HG02610 (cell line): ENCODE measurements at regions not wholly inside any gene's neighbourhood (a gene's known extent, or its start where the extent isn't known, plus 50 kb on each side); places are given as distances from the start of the nearest gene placed in this dataset.

Experiments used
- ATAC-seq: cut with Tn5 transposase; IDR thresholded peaks from one replicate; pipeline ENCODE4 v1.9.1; 2021; ENCODE audit warnings: mild to moderate bottlenecking, moderate library complexity; ENCODE audit not compliant: unreplicated experiment

DNA sequence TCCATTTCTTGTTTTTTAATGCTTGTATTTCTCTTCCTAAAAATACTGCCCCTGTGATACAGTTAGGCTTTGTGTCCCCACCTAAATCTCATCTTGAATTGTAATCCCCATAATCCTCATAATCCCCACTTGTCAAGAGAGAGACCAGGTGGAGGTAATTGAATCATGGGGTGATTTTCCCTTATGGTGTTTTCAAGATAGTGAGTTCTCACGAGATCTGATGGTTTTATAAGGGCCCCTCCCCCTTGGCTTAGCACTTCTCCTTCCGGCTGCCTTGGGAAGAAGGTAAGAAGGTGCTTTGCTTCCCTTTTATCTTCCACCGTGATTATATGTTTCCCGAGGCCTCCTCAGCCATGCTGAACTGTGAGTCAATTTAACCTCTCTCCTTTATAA lies 227.4 kb downstream of the MAN2A1 start:
- ATAC-seq, result no peak

DNA sequence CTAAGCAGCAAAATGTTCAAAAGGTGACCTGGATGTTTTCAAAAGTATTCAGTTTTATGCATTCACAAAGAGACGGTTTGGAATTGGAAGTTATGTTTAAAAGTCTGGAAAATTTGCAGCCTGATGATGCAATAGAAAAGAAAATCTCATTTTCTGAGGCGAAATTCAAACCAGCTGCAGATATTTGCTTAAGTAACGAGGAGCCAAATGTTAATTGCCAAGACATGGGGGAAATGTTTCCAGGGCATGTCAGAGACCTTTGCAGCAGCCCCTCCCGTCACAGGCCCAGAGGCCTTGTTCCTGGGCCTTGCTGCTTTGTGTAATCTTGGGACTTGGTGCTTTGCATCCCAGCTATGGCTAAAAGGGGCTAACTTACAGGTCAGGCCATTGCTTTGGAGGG lies 228.2 kb downstream of the MAN2A1 start:
- ATAC-seq, result no peak

DNA sequence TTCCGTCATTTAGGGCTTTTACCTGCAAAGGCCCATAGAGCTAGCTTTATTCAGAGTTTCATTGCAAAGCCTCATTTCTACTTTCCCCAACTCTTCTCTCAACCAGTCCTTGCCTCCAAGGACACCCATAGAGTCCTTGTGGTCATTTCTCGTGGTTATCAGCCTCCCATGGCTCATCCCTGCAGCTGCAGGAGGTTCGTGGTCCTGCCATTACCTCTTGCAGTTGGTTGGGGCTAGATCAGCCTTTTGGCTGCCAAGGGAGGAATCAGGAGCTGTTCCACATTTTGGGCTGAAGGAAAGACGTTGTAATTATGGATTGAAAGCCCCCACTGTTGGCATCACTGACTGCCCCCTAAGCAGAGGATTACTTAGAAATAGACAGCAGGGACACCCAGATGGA lies 231.0 kb downstream of the MAN2A1 start:
- ATAC-seq, result no peak

DNA sequence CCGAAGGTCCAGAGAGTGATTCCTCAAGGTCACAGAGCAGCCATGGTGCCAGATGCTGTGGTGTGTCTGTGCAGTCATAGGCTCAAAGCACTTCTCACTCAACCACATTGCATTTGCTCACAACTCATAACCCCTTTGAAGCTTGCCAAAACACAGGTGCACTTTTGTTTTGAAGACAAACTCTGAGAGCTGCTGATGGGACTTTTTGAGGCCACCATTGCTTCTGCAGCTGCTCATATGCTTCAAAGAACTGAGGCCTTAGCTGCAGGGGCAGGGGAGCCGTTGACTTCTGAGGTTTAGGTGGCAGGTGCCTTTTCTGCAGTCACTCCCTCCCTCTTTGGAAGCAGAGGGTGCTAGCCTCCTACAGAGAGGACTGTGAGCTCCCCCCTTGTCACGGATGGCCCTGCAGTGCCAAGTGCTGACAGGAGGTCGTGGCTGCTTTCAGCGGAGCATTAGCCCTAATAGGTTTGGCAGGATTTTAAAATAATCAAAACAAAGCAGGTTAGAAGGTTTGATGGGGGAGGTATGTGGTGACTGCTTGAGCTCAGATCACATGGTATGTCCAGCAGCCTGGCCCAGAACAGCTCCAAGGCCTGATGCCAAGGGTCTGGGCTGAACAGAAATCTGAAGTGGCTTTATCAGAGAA lies 232.1 kb downstream of the MAN2A1 start:
- ATAC-seq, result peak; percentile 81

DNA sequence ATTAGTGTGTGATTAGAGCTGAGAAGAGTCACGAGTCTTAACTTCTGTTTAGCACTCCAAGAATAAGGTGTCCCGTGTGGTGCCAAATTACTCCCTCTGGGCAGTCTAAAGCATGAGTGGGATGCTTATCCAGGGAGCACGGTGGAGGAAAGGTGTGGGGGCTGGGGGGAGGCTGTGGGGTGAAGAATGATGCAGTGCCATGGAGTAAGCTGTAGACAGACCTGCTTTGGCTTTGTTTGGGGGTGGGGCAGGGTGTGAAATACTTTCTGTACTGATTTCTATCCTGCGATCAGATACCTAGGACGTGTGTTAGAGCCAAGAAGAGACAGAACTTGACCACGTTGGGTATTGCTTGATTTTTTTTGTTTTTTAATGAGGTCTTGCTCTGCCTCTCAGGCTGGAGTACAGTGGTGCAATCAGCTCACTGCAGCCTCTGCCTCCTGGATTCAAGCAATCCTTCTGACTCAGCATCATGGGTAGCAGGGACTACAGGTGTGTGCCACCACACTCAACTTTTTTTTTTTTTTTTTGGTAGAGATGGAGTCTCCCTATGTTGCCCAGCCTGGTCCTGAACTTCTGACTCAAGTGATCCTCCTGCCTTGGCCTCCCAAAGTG lies 232.8 kb downstream of the MAN2A1 start:
- ATAC-seq, result no peak

DNA sequence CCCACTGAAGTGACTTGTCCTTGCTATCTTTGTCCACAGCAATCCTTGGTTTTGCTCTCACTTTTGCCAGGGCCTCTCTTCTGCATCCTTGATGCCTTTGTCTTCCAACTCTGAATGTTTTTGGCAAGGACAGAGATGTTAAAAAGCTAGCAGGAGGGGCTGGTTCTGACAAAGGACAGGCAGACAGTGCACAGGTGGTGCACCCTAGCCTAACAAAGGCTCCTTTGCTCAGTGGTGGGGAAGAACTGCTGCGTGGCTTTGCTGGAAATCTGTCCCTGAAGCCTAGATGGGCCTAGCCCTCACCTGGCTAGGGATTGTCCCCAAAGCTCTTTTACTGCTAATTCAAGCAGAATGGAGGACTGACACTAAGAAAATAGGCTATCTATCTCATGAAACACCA lies 233.5 kb downstream of the MAN2A1 start:
- ATAC-seq, result no peak

DNA sequence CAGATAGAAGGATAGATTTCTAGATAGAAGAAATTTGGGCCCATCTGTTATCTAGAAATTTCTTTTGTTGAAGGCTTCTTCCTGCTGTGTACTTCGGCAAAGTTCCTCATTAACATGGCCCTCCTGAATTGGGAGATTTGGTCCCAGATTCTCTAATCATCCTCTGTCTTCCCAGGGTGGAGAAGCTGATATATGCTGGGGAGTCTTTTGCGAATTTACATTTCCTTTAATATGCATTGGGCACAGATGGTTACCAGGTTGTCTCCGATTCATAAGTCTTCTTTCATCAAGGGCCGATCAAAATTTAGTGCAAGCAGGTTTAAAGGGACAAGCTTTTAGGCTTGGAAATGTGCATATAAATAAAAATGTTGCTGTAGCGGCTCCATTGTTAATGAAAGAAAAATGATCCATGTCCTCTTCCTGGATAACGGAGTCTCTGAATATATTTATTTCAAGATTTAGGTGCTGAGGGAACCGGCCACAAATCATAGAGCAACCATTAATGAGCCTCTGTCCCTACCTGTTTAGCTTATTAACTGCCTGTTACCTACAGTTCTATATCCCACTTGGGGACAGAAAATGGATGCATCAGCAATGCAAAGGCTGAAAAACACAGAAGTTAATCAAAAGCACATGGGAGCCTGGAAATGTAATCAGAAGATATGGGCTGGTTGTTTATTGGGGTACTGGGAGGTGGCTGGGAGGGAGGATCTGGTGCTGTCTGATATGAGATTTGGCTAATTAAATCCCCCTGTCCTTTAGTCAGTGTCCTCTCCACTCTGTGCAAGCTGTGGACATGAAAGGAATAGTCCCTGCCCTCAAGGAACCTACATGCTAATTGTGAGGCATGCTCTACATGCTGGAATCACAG lies 234.7 kb downstream of the MAN2A1 start:
- no peak for ATAC-seq

DNA sequence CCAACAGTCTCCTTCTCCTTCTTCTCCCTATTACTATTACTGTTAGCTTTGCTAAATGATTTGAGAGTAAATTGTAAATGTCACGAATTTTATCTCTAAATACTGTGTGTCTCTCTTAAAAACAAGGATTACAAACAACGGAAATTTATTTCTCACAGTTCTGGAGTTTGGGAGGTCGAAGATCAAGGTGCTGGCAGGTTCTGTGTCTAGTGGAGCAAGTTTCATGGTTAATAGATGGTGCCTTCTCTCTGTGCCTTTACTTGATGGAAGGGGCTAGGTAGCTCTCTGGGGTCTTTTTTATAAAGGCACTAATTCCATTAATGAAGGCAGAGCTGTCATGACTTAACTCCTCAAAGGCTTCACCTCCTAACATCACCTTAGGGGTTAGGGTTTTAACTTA lies 237.9 kb downstream of the MAN2A1 start:
- ATAC-seq, result no peak

DNA sequence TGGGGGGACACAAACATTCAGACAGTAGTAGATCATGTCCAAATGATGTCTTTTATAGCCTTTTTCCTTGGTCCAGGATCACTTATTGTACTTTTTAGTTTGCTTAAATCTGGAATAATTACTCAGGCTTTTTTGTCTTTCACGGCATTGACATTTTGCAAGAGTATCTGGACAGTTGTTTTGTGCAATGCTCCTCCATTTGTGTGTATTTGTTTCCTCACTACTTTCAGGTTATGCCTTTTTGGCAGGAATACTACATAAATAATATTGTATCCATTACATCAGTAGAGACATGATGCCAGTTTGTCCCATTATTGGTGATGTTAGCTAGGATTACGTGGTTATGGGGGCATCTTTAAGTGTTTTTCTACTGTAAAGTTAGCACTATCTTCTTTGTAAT lies 238.3 kb downstream of the MAN2A1 start:
- ATAC-seq, result no peak

DNA sequence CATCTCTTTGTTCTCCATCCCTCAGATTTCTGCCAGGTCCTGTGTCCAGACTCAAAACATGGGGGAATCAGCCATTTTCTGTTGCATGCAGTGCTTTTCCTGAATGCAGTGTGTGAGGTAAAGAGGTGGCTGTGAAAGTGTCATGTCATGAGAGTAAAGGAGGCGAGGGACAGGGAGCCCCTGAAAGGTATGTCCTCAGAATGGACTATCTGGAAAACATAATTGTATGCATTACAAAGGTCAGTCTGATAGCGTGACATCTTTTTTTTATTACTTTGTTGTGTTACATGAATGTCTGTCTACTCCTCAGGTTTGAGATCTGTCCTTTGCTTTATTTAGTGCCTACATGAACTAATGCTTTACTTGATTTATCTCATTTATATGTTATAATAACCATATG lies 239.1 kb downstream of the MAN2A1 start:
- no peak for ATAC-seq

DNA sequence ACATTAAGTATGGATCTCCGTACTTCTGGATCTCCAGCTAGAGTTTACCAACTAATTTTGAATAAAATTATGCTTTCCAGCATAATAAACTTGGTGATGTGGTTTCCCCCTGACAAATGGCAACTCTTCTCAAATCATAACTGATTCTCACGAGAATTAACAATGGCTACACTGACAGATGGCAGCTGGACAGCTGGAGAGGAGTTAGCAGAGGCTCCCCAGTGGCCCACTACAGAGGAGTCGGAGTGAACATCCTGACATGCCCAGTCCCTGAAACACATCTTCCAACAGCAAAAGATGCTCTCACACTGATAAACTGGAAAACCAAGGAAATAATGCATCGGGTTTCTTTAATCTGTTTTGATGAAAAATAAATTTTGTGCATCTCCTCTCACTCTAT lies 239.6 kb downstream of the MAN2A1 start:
- ATAC-seq, result no peak

DNA sequence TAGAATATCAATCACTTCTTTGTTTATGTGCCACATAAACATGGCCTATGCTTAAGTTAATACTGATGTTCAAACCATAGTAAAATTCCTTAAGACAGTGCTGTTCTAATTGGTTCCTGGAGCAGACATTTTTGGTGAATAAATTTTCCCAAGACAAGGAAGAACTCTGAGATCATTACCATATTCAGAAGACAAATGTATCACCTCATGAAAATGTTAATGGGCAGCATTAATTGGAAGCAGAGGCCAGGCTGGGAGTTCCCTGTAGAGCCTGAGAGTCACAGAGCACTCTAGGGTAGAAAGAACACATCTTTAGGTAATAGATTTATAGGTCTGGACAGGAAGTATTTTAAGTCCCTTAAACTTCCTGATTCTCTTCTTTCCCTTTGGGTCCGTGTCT lies 240.2 kb downstream of the MAN2A1 start:
- ATAC-seq, result no peak

DNA sequence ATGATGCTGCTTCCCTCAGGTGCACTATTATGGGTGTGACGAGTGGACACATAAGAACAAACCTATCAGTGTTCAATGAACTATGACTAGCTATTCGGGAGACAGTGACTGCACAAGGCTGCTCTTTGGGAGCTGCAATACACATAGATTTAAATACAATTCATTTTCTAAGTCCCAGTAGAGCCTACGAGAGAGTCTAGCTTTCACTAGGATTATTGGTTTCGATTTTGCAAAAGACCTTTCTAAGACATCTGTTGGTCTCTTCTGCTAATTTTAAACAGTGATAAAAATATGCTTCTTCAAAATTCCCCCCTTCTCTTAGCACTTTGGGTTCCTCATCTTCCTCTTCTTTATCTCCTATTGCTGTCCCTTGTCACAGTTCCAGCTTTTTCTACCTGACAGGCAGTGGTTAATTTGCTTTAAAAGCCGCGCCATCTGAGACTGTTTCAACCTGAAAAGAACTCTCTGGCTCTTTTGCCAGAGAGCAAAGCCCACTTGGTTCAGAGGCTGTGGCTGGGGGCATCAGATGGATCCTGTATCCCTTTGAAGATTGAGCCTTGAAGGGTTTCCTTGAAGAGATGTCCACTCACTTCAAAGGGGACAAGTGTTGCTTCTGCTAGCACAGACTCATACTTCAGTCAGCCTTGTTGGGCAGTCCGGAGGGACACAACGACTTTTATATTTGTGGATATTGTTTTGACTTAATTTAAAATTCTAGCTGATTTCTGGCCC lies 241.5 kb downstream of the MAN2A1 start:
- ATAC-seq, result no peak

DNA sequence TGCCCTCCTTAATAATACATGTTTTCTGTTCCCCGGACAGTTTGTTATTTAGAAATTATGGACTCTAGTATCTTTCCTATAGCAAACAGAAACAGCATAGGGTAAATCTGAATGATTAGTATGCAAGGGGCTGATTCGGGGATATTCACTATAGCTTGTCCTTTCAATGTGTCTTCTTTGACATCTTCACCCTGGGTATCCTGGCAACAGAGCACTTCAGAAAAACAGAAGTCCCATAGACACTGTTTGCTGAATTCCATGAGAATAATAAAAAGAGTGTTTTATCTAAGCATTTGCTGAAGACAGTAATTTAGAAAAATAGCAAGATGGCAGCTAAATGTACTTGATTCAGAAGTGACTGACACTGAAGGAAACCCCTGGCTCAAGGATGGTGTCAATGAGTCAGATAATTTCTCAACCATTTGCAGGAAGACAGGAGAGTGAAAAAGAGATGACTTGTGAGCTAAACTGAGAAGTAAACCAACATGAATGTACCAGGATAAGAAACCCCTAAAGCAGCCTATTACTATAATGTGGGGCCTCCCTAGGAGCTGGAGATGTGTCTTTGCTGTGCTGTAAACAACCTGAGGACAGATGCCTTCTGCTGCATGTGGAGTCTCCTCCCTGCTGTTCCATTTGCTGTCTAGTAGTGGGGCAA lies 246.2 kb downstream of the MAN2A1 start:
- ATAC-seq, result no peak

DNA sequence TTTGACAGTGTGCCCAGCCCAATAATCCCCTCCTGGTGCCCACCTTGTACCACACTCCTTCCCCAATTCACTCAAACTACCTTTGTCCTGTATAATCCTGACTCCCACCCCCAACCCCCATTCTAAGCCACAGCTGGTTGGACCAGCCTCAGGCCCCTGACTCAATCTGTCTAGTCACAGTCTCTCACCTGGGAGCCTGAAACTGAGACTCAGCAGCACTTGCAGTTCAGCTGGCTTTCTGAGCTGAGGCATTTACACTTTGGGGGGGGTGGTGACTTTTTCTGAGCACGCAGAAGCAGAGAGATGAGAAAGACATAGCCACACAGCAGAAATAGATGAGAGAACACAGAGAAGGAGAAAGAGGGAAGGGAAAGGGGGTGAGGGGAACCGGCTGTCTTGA lies 247.3 kb downstream of the MAN2A1 start:
- ATAC-seq, result peak; percentile 81

DNA sequence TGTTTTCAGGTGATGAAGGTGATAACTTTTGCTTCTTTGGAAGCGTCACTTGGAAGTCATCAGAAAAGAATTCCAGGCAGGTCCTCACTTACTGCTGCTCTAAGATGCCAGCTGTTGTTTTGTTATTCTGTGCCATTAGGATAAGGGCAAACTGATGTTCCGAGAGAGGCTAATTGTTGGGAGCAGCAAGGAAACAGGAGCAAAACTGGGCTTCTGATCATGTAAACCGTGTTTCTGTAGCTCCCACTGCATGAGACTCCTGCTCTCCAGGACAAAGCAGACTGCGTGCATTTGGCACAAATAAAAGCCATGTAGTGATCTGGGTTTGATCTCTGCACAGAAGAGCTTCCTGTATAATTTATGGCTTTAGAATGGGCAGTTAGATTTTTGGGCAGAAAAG lies 248.2 kb downstream of the MAN2A1 start:
- ATAC-seq, result no peak

DNA sequence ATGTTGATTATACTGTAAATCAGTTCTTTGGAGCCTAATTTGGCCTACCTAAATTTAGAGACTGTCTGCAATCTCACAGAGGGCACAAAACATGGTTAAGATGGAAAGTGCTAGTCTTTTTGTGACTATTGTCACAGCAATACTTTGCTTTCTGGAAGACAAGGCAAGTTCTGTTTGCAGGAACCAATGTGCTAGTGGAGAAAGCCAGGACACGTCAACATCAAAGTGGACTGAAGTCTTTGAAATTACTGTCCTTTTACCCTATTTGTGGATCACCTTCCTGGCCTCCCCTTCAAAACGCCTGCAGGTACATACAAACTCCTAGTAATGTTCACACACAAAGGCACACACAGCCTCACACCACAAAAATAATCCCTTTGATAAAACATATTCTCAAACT lies 248.7 kb downstream of the MAN2A1 start:
- ATAC-seq, result no peak

DNA sequence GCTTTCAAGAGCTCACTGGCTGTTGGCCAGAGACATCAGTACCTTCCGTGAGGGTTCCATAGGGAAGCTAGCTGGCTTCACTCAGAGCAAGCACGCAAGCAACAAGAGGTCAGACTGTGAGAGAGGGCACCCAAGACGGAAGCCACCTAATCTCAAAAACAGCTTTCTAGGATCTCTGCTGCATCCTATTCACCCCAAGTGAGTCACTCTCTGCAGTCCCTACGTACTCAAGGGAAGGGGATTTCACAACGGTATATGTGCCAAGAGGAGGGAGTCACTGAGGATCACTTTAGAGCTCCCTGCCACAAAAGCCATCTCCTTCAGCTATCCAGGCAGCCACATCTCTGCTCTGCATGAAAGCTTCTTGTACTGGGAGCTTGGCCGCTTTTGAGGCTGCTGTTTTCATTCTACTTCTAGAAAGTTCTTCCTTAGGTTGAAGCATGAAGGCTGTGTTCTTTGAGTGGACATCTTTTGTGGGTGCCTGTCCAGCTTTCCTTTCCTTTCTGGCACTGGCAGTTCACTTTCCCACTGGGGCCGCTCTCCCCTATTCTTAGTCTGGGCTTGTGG lies 249.5 kb downstream of the MAN2A1 start:
- no peak for ATAC-seq

DNA sequence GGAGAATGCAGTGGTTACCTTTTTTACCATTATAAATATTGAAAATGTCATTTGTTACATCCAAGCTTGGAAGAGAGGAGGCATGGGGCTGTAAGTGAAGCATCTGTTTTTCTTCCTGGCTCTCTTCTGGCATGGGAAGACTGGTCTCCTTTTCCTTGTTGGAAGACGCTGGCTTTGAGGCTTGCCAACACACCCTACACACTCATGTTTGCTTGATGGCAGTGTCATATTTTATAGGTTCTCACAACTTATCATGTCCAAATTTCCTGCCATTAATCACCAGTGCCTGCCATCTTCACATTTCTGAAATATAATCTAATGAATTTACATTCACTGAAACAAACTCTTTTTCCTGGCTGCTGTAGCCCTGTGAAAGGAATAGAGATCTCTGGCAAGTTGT lies 252.9 kb downstream of the MAN2A1 start:
- no peak for ATAC-seq

DNA sequence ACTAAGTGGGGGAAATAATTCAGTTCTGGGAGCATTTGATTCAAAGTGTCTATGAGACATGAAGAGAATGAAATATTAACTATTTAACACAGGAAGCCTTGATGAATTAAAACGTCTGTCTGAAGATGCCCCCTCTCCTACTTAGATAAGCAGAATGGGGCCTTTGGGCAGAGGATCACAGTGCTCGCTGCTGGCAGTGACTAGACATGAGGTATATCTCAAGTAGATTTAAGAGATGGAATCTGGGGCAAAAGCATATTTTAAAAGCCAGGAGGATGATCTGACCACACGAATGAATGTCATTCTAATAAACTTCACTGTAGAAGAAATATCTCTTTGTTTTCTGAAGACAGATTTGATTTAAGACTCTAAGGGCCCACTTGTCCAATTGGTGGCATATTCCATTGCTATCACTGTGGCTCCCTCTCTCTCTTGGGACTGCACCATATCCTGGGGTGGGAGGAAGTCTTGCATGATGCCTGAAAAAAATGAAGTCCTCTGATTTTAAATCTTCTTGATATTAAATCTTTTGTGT lies 254.0 kb downstream of the MAN2A1 start:
- no peak for ATAC-seq
